ENCODE measurements at regions not wholly inside any gene's neighbourhood (a gene's known extent, or its start where the extent isn't known, plus 50 kb on each side); places are given as distances from the start of the nearest gene placed in this dataset.

- H3K9ac ChIP-seq (ENCODE audit: low read length): no peak overlapping the region
- H2BK5ac ChIP-seq (ENCODE audit: low read length): no peak overlapping the region
- no peak for DNase-seq
- no peak overlapping the region for H3K18ac ChIP-seq (ENCODE audit: low read length)
- H3K36me3 ChIP-seq (ENCODE audit: control insufficient read depth, insufficient read depth, low read length): no peaks in the 10 kb centered on the region
- H3K79me2 ChIP-seq (ENCODE audit: control insufficient read depth, insufficient read depth, low read length): no peaks in the 10 kb centered on the region
- H3K4me2 ChIP-seq (ENCODE audit: low read length): no peak overlapping the region
- no peak overlapping the region for H3K56ac ChIP-seq (ENCODE audit: low read length)
- H3K23ac ChIP-seq (ENCODE audit: low read length): no peak overlapping the region
- no peaks in the 10 kb centered on the region for H3K4me1 ChIP-seq (ENCODE audit: control insufficient read depth, low read depth, low read length)
- WGBS (ENCODE audit: extremely low coverage, insufficient coverage, low lambda C conversion rate): no CpG with 5 or more reads among the region's 9 CpGs
- no peak overlapping the region for H2AK5ac ChIP-seq (ENCODE audit: low read length)
- H3K4ac ChIP-seq (ENCODE audit: low read depth, low read length): no peak overlapping the region
- H4K8ac ChIP-seq (ENCODE audit: low read depth, low read length): no peak overlapping the region
- H2BK120ac ChIP-seq (ENCODE audit: low read depth, low read length): no peak overlapping the region
- no peak overlapping the region for H3K27ac ChIP-seq (ENCODE audit: low read depth, low read length)
- H3K4me3 ChIP-seq (ENCODE audit: low read length): no peak overlapping the region
- H2BK15ac ChIP-seq (replicated peaks; ENCODE audit: low read depth): no peak overlapping the region
- no peaks in the 10 kb centered on the region for H3K79me1 ChIP-seq (ENCODE audit: low read length)
- no peaks in the 10 kb centered on the region for H3K27me3 ChIP-seq (ENCODE audit: insufficient read depth, low read length, poor library complexity)
- H4K5ac ChIP-seq (ENCODE audit: low read length): no peak overlapping the region
These were observed 497.6 kb downstream of the NTRK3 start for GRCh38 chr15:87758794-87759418.

GRCh38 chr15:87757084-87757483 is 499.5 kb downstream of the NTRK3 start:
- Histone ChIP-seq H2BK15ac (replicated peaks; ENCODE audit: low read depth) (no peak overlapping the region), H2BK120ac (ENCODE audit: low read depth, low read length) (no peak overlapping the region), H3K4me1 (ENCODE audit: control insufficient read depth, low read depth, low read length) (no peaks in the 10 kb centered on the region)

GRCh38 chr15:87756072-87756471 is 500.5 kb downstream of the NTRK3 start:
- H3K27me3 ChIP-seq (ENCODE audit: insufficient read depth, low read length, poor library complexity): no peaks in the 10 kb centered on the region
- H2BK120ac ChIP-seq (ENCODE audit: low read depth, low read length): no peak overlapping the region
- no peaks in the 10 kb centered on the region for H3K36me3 ChIP-seq (ENCODE audit: control insufficient read depth, insufficient read depth, low read length)
- no peak overlapping the region for H3K4me3 ChIP-seq (ENCODE audit: low read length)
- no peak overlapping the region for H3K27ac ChIP-seq (ENCODE audit: low read depth, low read length)
- H3K4me2 ChIP-seq (ENCODE audit: low read length): no peak overlapping the region
- no peak overlapping the region for H3K18ac ChIP-seq (ENCODE audit: low read length)
- no peak overlapping the region for H3K9ac ChIP-seq (ENCODE audit: low read length)
- no peak overlapping the region for H2BK15ac ChIP-seq (replicated peaks; ENCODE audit: low read depth)
- no peak overlapping the region for H2BK5ac ChIP-seq (ENCODE audit: low read length)
- no peak overlapping the region for H4K8ac ChIP-seq (ENCODE audit: low read depth, low read length)
- no CpG with 5 or more reads among the region's 3 CpGs for WGBS (ENCODE audit: extremely low coverage, insufficient coverage, low lambda C conversion rate)
- no peaks in the 10 kb centered on the region for H3K79me1 ChIP-seq (ENCODE audit: low read length)
- H3K79me2 ChIP-seq (ENCODE audit: control insufficient read depth, insufficient read depth, low read length): no peaks in the 10 kb centered on the region
- H3K4me1 ChIP-seq (ENCODE audit: control insufficient read depth, low read depth, low read length): no peaks in the 10 kb centered on the region
- no peak overlapping the region for H3K4ac ChIP-seq (ENCODE audit: low read depth, low read length)
- H4K5ac ChIP-seq (ENCODE audit: low read length): no peak overlapping the region
- H3K56ac ChIP-seq (ENCODE audit: low read length): no peak overlapping the region
- no peak for DNase-seq
- H3K23ac ChIP-seq (ENCODE audit: low read length): no peak overlapping the region
- H2AK5ac ChIP-seq (ENCODE audit: low read length): no peak overlapping the region

More at GRCh38 chr15:87757084-87757483, 499.5 kb downstream of the NTRK3 start:
- Histone ChIP-seq H3K56ac (ENCODE audit: low read length) (no peak overlapping the region), H3K9ac (ENCODE audit: low read length) (no peak overlapping the region), H4K5ac (ENCODE audit: low read length) (no peak overlapping the region), H3K36me3 (ENCODE audit: control insufficient read depth, insufficient read depth, low read length) (no peaks in the 10 kb centered on the region), H3K79me2 (ENCODE audit: control insufficient read depth, insufficient read depth, low read length) (no peaks in the 10 kb centered on the region), H2BK5ac (ENCODE audit: low read length) (no peak overlapping the region), H3K4me3 (ENCODE audit: low read length) (no peak overlapping the region), H3K23ac (ENCODE audit: low read length) (no peak overlapping the region), H3K79me1 (ENCODE audit: low read length) (no peaks in the 10 kb centered on the region), H3K4ac (ENCODE audit: low read depth, low read length) (no peak overlapping the region), H3K27me3 (ENCODE audit: insufficient read depth, low read length, poor library complexity) (no peaks in the 10 kb centered on the region), H2AK5ac (ENCODE audit: low read length) (no peak overlapping the region), H3K18ac (ENCODE audit: low read length) (no peak overlapping the region), H3K4me2 (ENCODE audit: low read length) (no peak overlapping the region), H4K8ac (ENCODE audit: low read depth, low read length) (no peak overlapping the region), H3K27ac (ENCODE audit: low read depth, low read length) (no peak overlapping the region)
- WGBS (ENCODE audit: extremely low coverage, insufficient coverage, low lambda C conversion rate): no CpG with 5 or more reads among the region's 7 CpGs
- no peak for DNase-seq

GRCh38 chr15:87755226-87755625 is 501.3 kb downstream of the NTRK3 start:
- Histone ChIP-seq H2AK5ac (ENCODE audit: low read length) (no peak overlapping the region), H3K79me1 (ENCODE audit: low read length) (no peaks in the 10 kb centered on the region), H4K8ac (ENCODE audit: low read depth, low read length) (no peak overlapping the region), H3K4me1 (ENCODE audit: control insufficient read depth, low read depth, low read length) (no peaks in the 10 kb centered on the region), H3K4ac (ENCODE audit: low read depth, low read length) (no peak overlapping the region), H3K9ac (ENCODE audit: low read length) (no peak overlapping the region), H3K4me2 (ENCODE audit: low read length) (no peak overlapping the region), H3K4me3 (ENCODE audit: low read length) (no peak overlapping the region), H2BK15ac (replicated peaks; ENCODE audit: low read depth) (no peak overlapping the region), H4K5ac (ENCODE audit: low read length) (no peak overlapping the region), H2BK120ac (ENCODE audit: low read depth, low read length) (no peak overlapping the region), H3K27ac (ENCODE audit: low read depth, low read length) (no peak overlapping the region), H2BK5ac (ENCODE audit: low read length) (no peak overlapping the region), H3K36me3 (ENCODE audit: control insufficient read depth, insufficient read depth, low read length) (no peaks in the 10 kb centered on the region), H3K56ac (ENCODE audit: low read length) (no peak overlapping the region), H3K27me3 (ENCODE audit: insufficient read depth, low read length, poor library complexity) (no peaks in the 10 kb centered on the region), H3K23ac (ENCODE audit: low read length) (no peak overlapping the region), H3K18ac (ENCODE audit: low read length) (no peak overlapping the region), H3K79me2 (ENCODE audit: control insufficient read depth, insufficient read depth, low read length) (no peaks in the 10 kb centered on the region)
- no peak for DNase-seq
- WGBS (ENCODE audit: extremely low coverage, insufficient coverage, low lambda C conversion rate): no CpG with 5 or more reads among the region's 4 CpGs

GRCh38 chr15:87753539-87753938 is 503.0 kb downstream of the NTRK3 start:
- DNase-seq: peak; percentile 40
- no peaks in the 10 kb centered on the region for H3K27me3 ChIP-seq (ENCODE audit: insufficient read depth, low read length, poor library complexity)
- no CpG with 5 or more reads among the region's 11 CpGs for WGBS (ENCODE audit: extremely low coverage, insufficient coverage, low lambda C conversion rate)
- no peak overlapping the region for H2AK5ac ChIP-seq (ENCODE audit: low read length)
- H3K4me2 ChIP-seq (ENCODE audit: low read length): no peak overlapping the region
- H3K79me1 ChIP-seq (ENCODE audit: low read length): no peaks in the 10 kb centered on the region
- no peak overlapping the region for H3K4me3 ChIP-seq (ENCODE audit: low read length)
- no peak overlapping the region for H2BK120ac ChIP-seq (ENCODE audit: low read depth, low read length)
- H3K9ac ChIP-seq (ENCODE audit: low read length): no peak overlapping the region
- no peaks in the 10 kb centered on the region for H3K4me1 ChIP-seq (ENCODE audit: control insufficient read depth, low read depth, low read length)
- no peak overlapping the region for H3K56ac ChIP-seq (ENCODE audit: low read length)
- no peak overlapping the region for H3K27ac ChIP-seq (ENCODE audit: low read depth, low read length)
- no peak overlapping the region for H3K4ac ChIP-seq (ENCODE audit: low read depth, low read length)
- no peak overlapping the region for H2BK5ac ChIP-seq (ENCODE audit: low read length)
- H3K79me2 ChIP-seq (ENCODE audit: control insufficient read depth, insufficient read depth, low read length): no peaks in the 10 kb centered on the region
- no peak overlapping the region for H3K23ac ChIP-seq (ENCODE audit: low read length)
- H2BK15ac ChIP-seq (replicated peaks; ENCODE audit: low read depth): no peak overlapping the region
- no peak overlapping the region for H4K5ac ChIP-seq (ENCODE audit: low read length)
- H3K36me3 ChIP-seq (ENCODE audit: control insufficient read depth, insufficient read depth, low read length): no peaks in the 10 kb centered on the region
- H3K18ac ChIP-seq (ENCODE audit: low read length): no peak overlapping the region
- H4K8ac ChIP-seq (ENCODE audit: low read depth, low read length): no peak overlapping the region

All from mesendoderm (in vitro differentiated cells).